GM18907 (cell line): ENCODE measurements at regions not wholly inside any gene's neighbourhood (a gene's known extent, or its start where the extent isn't known, plus 50 kb on each side); places are given as distances from the start of the nearest gene placed in this dataset.
A peak's percentile ranks its signal among the peaks of the same experiment; 100 is the strongest.

Source experiments
- ATAC-seq: cut with Tn5 transposase; IDR thresholded peaks from one replicate; pipeline ENCODE4 v1.9.1; 2021; ENCODE audit warnings: mild to moderate bottlenecking, moderate library complexity; ENCODE audit not compliant: unreplicated experiment

DNA sequence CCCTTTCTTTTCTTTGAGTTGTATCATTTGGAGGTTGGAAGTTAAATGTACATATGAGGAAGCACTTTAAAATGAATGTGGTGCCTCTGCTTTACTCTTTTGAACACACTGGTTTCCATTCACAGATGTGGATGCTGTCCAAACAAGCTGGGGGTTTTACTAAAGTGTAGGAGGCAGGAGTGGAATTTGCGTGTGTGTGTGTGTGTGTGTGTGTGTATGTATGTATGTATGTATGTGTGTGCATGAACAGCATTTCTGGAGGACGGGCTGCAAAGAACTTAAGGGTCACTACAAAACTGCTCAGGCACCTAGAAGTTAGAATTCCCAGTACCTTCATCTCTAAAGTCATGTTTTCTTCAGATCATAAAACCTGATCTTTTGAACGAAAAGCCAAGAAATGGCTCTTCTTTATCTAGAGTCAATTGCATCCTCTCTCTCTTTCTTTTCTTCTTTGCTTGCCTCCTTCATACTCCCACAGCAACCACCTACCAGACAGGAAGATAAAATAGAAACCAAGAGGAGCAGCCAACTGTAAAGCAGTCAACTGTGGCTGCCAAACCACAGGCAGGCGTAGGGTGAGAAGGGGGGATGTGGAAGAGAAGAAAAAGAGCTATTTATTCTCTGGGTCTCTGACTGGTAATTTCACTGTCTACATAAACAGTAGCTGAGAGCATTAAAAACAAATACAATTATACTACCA lies 177.0 kb upstream of the RASGEF1B start:
- ATAC-seq = peak; percentile 99

DNA sequence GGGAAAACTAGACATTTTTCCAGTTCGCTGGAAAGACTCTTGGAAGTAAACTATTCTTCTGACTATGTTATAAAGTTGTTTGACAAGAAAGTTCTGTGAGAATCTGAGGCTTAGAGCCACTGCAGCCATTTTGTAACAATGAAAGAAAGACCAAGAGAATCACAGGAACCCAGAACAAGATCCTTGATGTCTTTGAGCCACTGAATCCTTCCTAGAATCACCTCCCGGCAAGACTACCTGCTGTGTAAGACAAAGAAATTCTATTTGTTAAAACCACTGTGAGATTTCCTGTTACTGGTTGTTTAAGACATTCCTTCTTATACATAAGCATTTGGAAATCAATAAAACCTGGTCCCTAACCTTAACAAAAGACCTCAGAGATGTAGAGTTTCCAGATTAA lies 175.7 kb upstream of the RASGEF1B start:
- no peak for ATAC-seq

DNA sequence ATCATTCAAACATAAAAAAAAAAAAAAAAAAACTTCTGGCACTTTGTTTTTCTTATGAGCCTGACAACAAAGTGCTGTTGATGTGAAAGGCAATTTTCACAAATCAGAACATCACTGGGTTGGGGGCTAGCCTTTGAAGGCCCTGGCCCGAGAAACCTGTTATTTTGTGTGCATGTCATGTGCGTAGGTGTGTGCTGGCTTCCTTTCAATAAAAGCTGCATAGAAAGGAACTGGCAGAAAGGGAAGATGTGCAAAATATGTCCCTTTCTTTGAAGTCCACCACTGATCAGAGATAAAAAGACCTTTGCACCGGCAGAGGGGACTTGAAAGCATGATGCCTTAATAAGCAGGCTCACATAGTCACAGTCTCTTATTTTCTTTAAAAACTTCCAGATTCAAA lies 170.8 kb upstream of the RASGEF1B start:
- ATAC-seq = no peak

GRCh38 chr4:81639248-81639647 lies 167.5 kb upstream of the RASGEF1B start:
- no peak for ATAC-seq

DNA sequence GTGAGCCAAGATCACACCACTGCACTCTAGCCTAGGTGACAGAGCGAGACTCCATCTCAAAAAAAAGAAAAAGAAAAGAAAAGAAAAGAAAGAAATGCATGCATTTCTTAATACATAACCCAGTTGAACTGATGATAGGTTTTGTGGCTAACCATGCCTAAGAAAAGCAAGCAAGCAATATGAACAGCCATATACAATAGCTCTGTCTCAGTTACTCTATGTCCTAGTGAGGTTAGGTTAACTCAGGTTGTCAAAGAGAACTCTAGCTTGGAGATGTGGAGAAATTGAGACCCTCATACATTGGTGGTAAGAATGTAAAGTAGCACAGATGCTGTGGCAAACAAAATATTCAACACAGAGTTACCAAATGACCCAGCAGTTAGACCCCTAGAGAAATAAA lies 167.0 kb upstream of the RASGEF1B start:
- no peak for ATAC-seq

DNA sequence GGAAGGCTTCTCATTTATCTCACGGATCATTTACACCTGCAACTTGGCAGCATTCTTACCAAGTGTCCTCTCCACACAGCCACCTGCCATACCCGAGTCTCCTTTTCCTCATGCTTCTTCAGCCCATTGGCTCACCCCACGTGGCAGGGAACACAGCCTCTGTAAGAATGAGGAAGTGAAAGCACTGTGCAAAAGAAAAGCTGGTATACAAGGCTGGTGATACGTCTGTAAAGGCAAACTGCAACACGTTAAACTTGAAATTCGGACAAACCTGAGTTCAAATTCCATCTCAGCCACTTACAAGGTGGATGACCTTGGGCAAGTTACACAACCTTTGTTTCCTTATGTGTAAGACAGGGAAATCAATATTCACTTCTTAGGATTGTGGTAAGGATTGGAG lies 164.0 kb upstream of the RASGEF1B start:
- ATAC-seq = peak; percentile 98

GRCh38 chr4:81634766-81635549 lies 163.3 kb upstream of the RASGEF1B start:
- no peak for ATAC-seq

DNA sequence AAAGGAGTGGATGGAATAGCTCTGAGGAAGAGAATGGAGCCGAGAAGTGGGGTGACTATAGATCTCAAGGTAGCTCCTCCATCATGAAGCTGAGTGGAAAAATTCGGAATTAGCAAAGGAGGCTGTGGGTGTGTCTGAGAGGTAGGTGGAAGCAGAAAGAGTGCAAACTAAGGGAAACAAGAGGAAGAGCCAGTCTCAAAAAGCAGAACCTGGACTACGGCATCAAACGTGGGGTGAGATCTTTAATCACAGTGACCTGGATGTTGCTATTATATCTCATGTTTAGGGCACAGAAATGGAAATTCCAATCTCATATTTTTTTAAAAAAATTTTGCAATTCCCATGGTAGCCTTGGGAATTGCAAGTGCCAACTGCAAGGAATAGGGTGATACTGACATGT lies 162.5 kb upstream of the RASGEF1B start:
- ATAC-seq = no peak

DNA sequence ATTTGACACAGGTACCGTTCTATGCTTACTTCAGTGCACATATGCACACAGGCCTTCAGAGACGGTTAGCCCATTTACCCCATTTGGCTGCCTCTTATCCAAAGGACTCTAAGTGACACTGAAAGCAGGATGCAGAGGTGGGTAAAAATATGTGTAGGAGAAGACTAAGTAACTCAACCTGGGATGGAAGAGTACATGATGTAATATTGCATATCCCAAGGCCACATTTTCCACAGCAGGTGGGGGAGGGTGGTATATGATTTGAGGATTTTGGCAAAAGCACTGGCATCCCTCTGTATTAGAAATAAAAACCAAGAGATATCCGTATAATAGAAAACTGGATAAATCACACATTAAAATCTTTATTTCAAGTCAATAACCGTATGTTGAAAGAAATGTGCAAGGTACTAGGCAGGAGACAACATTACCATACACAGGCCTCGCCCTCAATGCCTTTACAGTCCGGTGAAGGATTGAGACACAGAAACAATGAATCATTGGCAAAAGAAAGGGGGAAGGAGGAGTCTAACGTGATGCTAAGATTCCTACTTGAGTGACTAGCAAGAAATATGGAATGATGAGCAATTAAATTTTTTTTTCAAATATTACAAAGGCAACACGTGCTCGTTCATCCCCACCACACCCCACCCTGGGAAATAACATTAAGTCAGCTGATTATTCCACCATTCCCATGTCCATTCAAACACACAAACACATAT lies 161.0 kb upstream of the RASGEF1B start:
- no peak for ATAC-seq

- no peak for ATAC-seq
These were observed 160.3 kb upstream of the RASGEF1B start for GRCh38 chr4:81631958-81632441.

DNA sequence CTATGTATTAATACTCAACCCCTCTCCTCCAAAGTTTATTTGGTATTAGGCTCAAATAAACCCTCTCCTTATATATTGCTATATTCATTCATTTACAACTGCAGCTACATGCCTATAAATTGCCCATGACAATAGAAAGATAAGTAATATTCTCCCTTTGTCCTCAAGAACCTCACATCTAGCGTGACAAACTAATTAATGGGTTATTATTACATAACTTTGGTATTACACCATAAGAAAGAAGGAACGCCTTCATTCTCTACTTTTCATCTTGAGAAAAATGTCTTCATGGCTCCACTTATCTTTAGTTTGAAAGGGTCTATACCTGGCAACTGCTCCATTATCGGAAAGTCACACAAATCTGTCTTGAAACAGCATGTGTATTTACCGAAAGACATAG lies 157.7 kb upstream of the RASGEF1B start:
- no peak for ATAC-seq

DNA sequence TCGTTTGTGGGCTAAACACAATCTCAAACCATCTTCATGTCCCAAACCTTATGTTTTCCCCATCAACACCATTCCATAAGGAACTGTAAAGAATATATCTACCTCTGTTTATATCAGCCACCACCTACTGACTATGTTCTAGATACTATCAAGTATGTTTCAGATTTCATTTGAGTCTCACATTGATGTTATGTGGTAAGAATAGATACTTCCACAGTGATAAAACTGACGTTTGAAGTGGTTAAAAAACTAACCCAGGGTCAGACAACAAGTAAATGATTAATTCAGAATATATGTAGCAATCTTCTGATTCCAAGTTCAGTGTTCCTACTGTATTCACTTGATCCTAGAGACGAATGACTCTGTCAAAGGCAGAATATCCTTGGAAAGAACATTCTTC lies 156.8 kb upstream of the RASGEF1B start:
- peak; percentile 83 for ATAC-seq

DNA sequence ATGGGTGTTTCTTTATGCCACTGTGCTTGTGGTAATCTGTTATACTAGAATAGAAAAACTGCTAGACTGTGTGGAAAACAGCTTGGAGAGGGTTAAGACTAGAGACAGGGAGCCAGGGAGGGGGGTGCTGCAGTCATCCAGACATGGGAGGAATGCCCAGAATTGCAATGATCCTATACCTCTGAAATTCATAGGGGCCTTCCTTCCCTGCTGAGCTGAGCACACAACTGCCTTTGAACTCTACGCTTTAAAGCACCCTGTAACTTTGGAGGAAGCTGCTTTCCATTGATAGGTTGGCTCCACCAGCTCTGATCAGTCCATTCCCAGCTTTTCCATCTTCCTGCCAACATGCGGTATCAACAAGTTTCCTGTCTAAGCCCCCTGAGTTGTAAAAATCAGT lies 155.9 kb upstream of the RASGEF1B start:
- no peak for ATAC-seq

DNA sequence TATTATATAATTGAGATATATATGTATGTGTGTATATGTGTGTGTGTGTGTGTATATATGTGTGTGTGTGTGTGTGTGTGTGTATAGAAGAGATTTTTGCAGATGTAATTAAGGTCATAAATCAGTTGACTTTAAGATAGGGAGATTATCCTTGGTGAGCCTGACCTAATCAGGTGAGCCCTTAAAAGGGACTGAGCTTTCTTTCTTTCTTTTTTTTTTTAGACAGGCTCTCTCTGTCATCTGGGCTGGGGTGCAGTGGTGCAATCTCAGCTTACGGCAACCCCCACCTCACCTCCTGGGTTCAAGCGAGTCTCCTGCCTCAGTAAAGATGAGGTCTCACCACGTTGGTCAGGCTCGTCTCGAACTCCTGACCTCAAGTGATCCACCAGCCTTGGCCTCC lies 155.1 kb upstream of the RASGEF1B start:
- ATAC-seq = no peak

DNA sequence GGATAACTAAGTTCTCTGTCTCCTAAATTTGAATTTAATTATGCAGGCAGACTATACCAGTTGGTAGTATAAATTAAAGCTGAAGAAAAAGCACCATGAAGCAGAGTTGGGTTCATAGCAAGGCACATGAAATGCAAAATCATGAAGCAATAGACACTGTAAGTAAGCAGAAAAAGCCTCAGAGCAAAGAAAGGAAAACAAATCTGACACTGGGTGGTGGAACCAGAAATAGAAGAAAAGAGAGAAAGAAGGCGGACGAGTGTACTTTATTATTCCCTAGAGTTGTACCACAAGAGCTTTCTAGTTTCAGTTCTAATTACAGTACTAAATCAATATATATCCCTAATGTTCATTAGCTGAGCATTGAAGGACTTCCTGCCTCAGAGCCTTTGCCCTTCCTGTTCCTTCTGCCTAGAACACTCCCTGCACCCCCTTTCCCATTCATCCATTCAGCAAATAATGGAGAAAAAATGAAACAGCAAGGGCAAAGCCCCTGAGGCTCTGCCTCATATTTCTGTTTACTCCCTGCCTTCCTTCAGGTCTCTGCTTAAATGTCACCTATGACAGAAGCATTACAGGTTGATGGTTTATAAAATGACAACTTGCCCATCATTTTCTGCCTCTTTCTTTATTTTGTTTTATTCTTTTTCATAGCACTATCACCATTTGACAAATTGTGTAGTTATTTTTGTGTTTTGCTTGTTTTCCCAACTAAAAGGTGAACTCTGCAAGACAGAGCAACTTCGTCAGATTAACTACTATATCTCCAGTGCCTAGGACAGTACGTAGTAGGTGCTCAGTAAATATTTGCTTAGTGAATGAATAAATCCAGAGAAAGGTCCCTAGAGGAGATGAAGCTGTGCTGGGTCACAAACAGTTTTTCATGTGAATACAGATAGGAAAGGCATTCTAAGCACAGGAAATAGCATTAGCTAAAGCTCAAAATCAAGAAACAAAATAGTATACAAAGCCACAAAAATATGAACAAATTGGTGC lies 154.0 kb upstream of the RASGEF1B start:
- no peak for ATAC-seq

GRCh38 chr4:81623434-81623833 lies 151.7 kb upstream of the RASGEF1B start:
- no peak for ATAC-seq

GRCh38 chr4:81622474-81623184 lies 150.9 kb upstream of the RASGEF1B start:
- ATAC-seq = no peak

DNA sequence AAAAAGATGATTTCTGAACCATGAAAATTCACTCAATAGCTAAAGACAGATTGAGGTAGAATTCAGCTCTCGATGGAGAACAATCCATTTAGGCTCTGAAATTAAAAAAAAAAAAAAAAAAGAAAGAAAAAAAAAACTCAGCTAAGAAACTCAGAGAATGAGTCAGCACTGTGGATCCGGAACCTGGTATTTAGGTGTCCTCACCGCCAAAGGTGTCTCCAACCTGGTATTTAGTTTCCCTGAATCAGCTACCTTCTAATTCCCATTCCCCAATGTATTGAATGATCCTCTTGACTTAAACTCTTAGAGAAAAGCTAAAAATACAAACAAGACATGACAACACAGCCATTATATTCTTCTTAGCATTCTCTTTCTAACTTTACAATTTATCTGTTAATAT lies 150.3 kb upstream of the RASGEF1B start:
- no peak for ATAC-seq

DNA sequence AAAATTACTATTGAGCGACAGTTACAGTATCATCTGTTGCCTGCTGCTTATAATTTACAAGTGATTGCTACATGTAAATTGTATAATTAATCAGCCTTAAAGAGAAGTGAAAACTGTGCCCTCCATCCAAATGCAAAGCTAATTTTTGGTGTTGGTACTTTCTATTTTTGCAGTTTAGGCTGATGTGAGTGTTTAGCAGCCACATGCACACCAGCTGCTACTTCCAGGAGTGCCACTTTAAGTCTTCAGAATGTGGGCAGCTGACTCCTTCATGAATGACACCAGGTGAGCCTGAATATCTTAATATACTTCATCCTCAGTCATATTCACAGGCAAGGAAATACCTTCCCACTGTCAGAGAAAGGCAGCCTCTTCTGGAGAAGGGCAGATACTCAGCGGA lies 149.8 kb upstream of the RASGEF1B start:
- no peak for ATAC-seq

DNA sequence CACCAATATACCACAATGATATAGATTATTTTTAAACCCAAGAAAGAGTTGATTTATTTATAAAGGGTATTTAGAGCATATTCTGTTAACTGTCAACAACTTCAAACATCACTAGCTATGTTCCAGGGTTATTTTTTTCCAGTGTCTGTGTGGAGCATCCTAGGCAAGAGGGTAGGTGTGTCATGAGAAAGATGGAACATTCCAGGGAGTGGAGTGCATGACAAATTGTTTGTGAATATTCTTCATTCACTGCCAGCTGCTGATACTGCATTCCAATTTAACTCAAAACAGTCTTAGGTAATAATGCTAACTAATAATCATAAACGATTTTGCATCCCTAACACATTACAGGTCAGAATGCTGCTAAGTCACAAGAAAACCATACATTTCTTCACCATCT lies 148.7 kb upstream of the RASGEF1B start:
- no peak for ATAC-seq
